ENCODE measurements at regions not wholly inside any gene's neighbourhood (a gene's known extent, or its start where the extent isn't known, plus 50 kb on each side); places are given as distances from the start of the nearest gene placed in this dataset.

DNA sequence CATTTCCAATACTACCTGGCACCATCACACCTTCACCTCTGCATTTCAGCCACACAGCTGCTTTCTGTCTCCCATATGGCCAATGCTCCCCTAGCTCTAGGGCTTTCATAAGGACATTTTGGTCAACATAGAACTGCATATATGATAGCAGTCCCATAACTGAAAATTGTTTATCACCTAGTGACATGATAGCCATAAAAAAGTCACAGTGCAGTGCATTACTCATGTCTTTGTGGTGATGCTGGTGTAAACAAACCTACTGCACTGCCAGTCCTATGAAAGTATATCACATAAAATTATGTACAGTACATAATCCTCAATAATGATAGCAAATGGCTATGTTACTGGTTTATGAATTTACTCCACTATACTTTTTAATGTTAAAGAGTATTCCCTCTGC is 221.0 kb downstream of the NAF1 start:
- Histone ChIP-seq H3K27ac (ENCODE audit: low read depth, low read length) (no peak overlapping the region), H3K27me3 (ENCODE audit: control insufficient read depth, insufficient read depth, low read length) (no peaks in the 10 kb centered on the region), H3K4me3 (ENCODE audit: low read depth, low read length) (no peak overlapping the region), H3K9me3 (ENCODE audit: control insufficient read depth, insufficient read depth, low read length) (no peaks in the 10 kb centered on the region), H3K4me1 (ENCODE audit: control insufficient read depth, insufficient read depth, low read length) (no peaks in the 10 kb centered on the region), H3K36me3 (ENCODE audit: control insufficient read depth, insufficient read depth, low read length) (no peaks in the 10 kb centered on the region), H3K9ac (ENCODE audit: low read depth, low read length) (no peak overlapping the region)

DNA sequence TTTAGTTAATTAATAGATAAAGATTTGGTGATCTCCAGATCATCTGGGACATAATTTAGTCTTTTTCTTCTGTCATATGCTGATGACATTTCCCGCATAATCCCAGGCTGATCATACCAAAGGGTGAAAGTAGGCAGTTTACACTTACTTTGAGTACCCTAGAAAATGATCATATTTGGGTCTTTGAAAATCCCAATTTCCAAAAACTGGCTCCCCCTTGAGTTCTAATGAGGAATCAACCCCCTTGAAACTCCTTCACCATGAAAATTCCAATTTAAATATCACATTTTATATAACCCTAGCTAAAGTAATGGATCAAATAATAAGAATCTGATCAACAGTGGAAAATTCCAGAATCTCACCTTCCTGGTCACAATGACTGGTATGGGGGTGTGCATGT is 223.4 kb downstream of the NAF1 start:
- H3K4me1 ChIP-seq (ENCODE audit: control insufficient read depth, insufficient read depth, low read length), result no peaks in the 10 kb centered on the region
- no peak overlapping the region for H3K4me3 ChIP-seq (ENCODE audit: low read depth, low read length)
- no peaks in the 10 kb centered on the region for H3K27me3 ChIP-seq (ENCODE audit: control insufficient read depth, insufficient read depth, low read length)
- H3K9me3 ChIP-seq (ENCODE audit: control insufficient read depth, insufficient read depth, low read length), result no peaks in the 10 kb centered on the region
- no peaks in the 10 kb centered on the region for H3K36me3 ChIP-seq (ENCODE audit: control insufficient read depth, insufficient read depth, low read length)
- no peak overlapping the region for H3K27ac ChIP-seq (ENCODE audit: low read depth, low read length)
- no peak overlapping the region for H3K9ac ChIP-seq (ENCODE audit: low read depth, low read length)

- no peak overlapping the region for H3K27ac ChIP-seq (ENCODE audit: low read depth, low read length)
- H3K4me3 ChIP-seq (ENCODE audit: low read depth, low read length), result no peak overlapping the region
- H3K27me3 ChIP-seq (ENCODE audit: control insufficient read depth, insufficient read depth, low read length), result no peaks in the 10 kb centered on the region
- no peaks in the 10 kb centered on the region for H3K36me3 ChIP-seq (ENCODE audit: control insufficient read depth, insufficient read depth, low read length)
- no peak overlapping the region for H3K9ac ChIP-seq (ENCODE audit: low read depth, low read length)
- no peaks in the 10 kb centered on the region for H3K9me3 ChIP-seq (ENCODE audit: control insufficient read depth, insufficient read depth, low read length)
- no peaks in the 10 kb centered on the region for H3K4me1 ChIP-seq (ENCODE audit: control insufficient read depth, insufficient read depth, low read length)
These were observed 227.8 kb downstream of the NAF1 start for GRCh38 chr4:162938738-162939485.

- Histone ChIP-seq H3K4me3 (ENCODE audit: low read depth, low read length) (no peak overlapping the region), H3K27ac (ENCODE audit: low read depth, low read length) (no peak overlapping the region), H3K9ac (ENCODE audit: low read depth, low read length) (no peak overlapping the region), H3K4me1 (ENCODE audit: control insufficient read depth, insufficient read depth, low read length) (peaks cover 12% of the 10 kb centered on the region; the same call in 1 of the 2 replicates), H3K27me3 (ENCODE audit: control insufficient read depth, insufficient read depth, low read length) (no peaks in the 10 kb centered on the region), H3K36me3 (ENCODE audit: control insufficient read depth, insufficient read depth, low read length) (no peaks in the 10 kb centered on the region), H3K9me3 (ENCODE audit: control insufficient read depth, insufficient read depth, low read length) (no peaks in the 10 kb centered on the region)
These were observed 231.5 kb downstream of the NAF1 start for GRCh38 chr4:162935214-162935613.

- Histone ChIP-seq H3K9me3 (ENCODE audit: control insufficient read depth, insufficient read depth, low read length) (no peaks in the 10 kb centered on the region), H3K27me3 (ENCODE audit: control insufficient read depth, insufficient read depth, low read length) (no peaks in the 10 kb centered on the region), H3K36me3 (ENCODE audit: control insufficient read depth, insufficient read depth, low read length) (no peaks in the 10 kb centered on the region), H3K9ac (ENCODE audit: low read depth, low read length) (no peak overlapping the region), H3K4me1 (ENCODE audit: control insufficient read depth, insufficient read depth, low read length) (peaks cover 24% of the 10 kb centered on the region), H3K4me3 (ENCODE audit: low read depth, low read length) (no peak overlapping the region), H3K27ac (ENCODE audit: low read depth, low read length) (no peak overlapping the region)
These were observed 235.4 kb downstream of the NAF1 start for GRCh38 chr4:162931286-162931685.

DNA sequence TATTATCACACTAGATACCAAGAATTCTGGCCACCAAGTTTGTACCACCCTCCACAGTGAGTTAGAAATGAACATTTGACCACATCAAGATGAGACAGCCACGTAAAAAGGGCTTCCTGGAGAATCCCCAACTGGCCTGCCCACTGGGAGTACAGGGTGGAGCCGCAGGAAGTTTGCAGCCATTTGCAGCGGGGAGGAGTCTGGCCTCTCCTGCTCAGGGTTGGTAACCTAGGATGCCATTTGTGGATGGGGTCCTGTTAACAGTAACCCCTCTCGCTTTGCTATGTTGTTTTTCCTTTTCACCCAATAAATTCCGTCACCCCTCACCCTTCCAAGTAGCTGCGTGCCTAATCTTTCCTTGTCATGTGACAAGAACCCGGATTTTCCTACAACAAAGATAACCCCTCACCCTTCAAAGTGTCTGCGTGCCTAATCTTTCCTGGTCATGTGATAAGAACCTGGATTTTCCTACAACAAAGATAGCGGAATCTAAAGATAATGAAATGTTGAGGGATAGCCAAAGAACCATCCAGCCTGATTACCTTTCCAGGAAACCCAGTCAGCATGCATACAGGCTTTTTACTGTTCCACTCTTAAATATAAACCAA is 245.4 kb downstream of the NAF1 start:
- Histone ChIP-seq H3K4me1 (ENCODE audit: control insufficient read depth, insufficient read depth, low read length) (peaks cover 22% of the 10 kb centered on the region), H3K9me3 (ENCODE audit: control insufficient read depth, insufficient read depth, low read length) (peaks cover 8% of the 10 kb centered on the region; the same call in 1 of the 2 replicates), H3K36me3 (ENCODE audit: control insufficient read depth, insufficient read depth, low read length) (no peaks in the 10 kb centered on the region), H3K9ac (ENCODE audit: low read depth, low read length) (no peak overlapping the region), H3K27me3 (ENCODE audit: control insufficient read depth, insufficient read depth, low read length) (no peaks in the 10 kb centered on the region), H3K27ac (ENCODE audit: low read depth, low read length) (peak overlapping the region; percentile 78), H3K4me3 (ENCODE audit: low read depth, low read length) (no peak overlapping the region)

DNA sequence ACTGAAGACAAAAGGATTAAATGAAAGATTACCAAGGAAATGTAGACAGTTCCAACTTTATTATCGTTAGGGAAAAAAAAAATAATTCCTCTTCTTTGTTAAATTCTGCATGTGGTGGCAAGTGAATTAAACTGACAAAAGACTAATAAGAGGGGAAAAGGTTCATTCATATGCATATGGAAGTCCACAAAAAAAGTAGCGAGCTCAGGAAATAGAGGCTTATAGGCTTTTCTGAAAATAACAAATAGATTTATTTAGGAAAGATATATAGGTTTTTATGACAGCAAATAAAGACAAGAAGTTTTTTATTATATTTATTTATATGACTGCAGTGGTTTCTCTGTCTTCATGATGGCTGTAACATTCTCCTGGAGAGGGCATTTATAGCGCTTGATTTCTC is 246.0 kb downstream of the NAF1 start:
- no peaks in the 10 kb centered on the region for H3K36me3 ChIP-seq (ENCODE audit: control insufficient read depth, insufficient read depth, low read length)
- H3K9me3 ChIP-seq (ENCODE audit: control insufficient read depth, insufficient read depth, low read length), result peaks cover 8% of the 10 kb centered on the region; the same call in 1 of the 2 replicates
- 0 out of 2 replicates have a peak overlapping the region, but pooled peaks have one; percentile 21 for H3K4me3 ChIP-seq (ENCODE audit: low read depth, low read length)
- no peaks in the 10 kb centered on the region for H3K27me3 ChIP-seq (ENCODE audit: control insufficient read depth, insufficient read depth, low read length)
- peaks cover 22% of the 10 kb centered on the region for H3K4me1 ChIP-seq (ENCODE audit: control insufficient read depth, insufficient read depth, low read length)
- peak overlapping the region; percentile 78 for H3K27ac ChIP-seq (ENCODE audit: low read depth, low read length)
- no peak overlapping the region for H3K9ac ChIP-seq (ENCODE audit: low read depth, low read length)

GRCh38 chr4:162912482-162912881 is 254.2 kb downstream of the NAF1 start:
- Histone ChIP-seq H3K9me3 (ENCODE audit: control insufficient read depth, insufficient read depth, low read length) (peaks cover 3% of the 10 kb centered on the region; the same call in 1 of the 2 replicates), H3K36me3 (ENCODE audit: control insufficient read depth, insufficient read depth, low read length) (no peaks in the 10 kb centered on the region), H3K27ac (ENCODE audit: low read depth, low read length) (no peak overlapping the region), H3K27me3 (ENCODE audit: control insufficient read depth, insufficient read depth, low read length) (no peaks in the 10 kb centered on the region), H3K4me3 (ENCODE audit: low read depth, low read length) (no peak overlapping the region), H3K4me1 (ENCODE audit: control insufficient read depth, insufficient read depth, low read length) (no peaks in the 10 kb centered on the region), H3K9ac (ENCODE audit: low read depth, low read length) (no peak overlapping the region)

- no peak overlapping the region for H3K4me3 ChIP-seq (ENCODE audit: low read depth, low read length)
- H3K27ac ChIP-seq (ENCODE audit: low read depth, low read length), result no peak overlapping the region
- H3K36me3 ChIP-seq (ENCODE audit: control insufficient read depth, insufficient read depth, low read length), result no peaks in the 10 kb centered on the region
- H3K9ac ChIP-seq (ENCODE audit: low read depth, low read length), result no peak overlapping the region
- no peaks in the 10 kb centered on the region for H3K27me3 ChIP-seq (ENCODE audit: control insufficient read depth, insufficient read depth, low read length)
- H3K9me3 ChIP-seq (ENCODE audit: control insufficient read depth, insufficient read depth, low read length), result peaks cover 3% of the 10 kb centered on the region
- H3K4me1 ChIP-seq (ENCODE audit: control insufficient read depth, insufficient read depth, low read length), result no peaks in the 10 kb centered on the region
These were observed 255.3 kb downstream of the NAF1 start for GRCh38 chr4:162911349-162911748.

DNA sequence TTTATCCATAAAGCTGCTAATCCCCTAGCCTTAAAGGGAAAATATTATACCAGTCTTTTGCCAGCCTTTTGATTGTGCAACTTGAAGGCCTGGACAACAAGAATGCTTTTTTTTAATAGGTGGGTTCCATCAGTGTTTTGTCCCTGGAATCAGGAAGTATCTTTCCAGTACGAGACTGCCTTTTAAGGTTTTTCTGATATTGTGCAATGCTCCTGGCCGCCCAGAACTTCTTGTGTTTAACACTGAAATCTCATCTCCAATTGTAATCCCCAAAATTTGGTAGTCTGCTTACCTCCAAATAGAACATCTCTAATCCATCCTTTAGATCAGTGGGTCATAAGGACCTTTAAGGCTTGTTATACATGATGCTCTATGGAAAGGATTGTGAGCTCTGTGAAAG is 256.7 kb downstream of the NAF1 start:
- Histone ChIP-seq H3K4me1 (ENCODE audit: control insufficient read depth, insufficient read depth, low read length) (no peaks in the 10 kb centered on the region), H3K9ac (ENCODE audit: low read depth, low read length) (no peak overlapping the region), H3K27me3 (ENCODE audit: control insufficient read depth, insufficient read depth, low read length) (no peaks in the 10 kb centered on the region), H3K36me3 (ENCODE audit: control insufficient read depth, insufficient read depth, low read length) (no peaks in the 10 kb centered on the region), H3K9me3 (ENCODE audit: control insufficient read depth, insufficient read depth, low read length) (peaks cover 14% of the 10 kb centered on the region), H3K27ac (ENCODE audit: low read depth, low read length) (no peak overlapping the region), H3K4me3 (ENCODE audit: low read depth, low read length) (no peak overlapping the region)

DNA sequence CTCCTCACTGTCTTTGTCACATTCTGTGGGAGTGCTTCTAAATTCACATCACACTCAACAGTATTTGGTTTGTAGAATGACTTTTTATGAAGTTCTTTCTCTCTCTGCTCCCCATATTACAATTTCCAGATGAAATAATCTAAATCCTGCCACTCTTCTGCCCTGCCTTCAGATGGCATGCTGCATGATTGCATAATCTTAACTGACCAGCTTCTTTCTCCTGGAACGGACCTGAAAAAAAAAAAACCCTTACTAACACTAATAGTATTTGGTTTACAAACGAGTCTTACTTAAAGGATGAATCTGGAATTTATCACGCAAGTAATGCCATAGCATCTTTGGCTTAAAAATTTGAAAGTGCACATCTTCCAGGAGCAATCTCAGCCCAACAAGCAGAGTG is 272.3 kb downstream of the NAF1 start:
- Histone ChIP-seq H3K27ac (ENCODE audit: low read depth, low read length) (no peak overlapping the region), H3K4me3 (ENCODE audit: low read depth, low read length) (no peak overlapping the region), H3K4me1 (ENCODE audit: control insufficient read depth, insufficient read depth, low read length) (peaks cover 15% of the 10 kb centered on the region), H3K9me3 (ENCODE audit: control insufficient read depth, insufficient read depth, low read length) (no peaks in the 10 kb centered on the region), H3K36me3 (ENCODE audit: control insufficient read depth, insufficient read depth, low read length) (no peaks in the 10 kb centered on the region), H3K9ac (ENCODE audit: low read depth, low read length) (no peak overlapping the region), H3K27me3 (ENCODE audit: control insufficient read depth, insufficient read depth, low read length) (no peaks in the 10 kb centered on the region)

All from HUES48 (cell line).